GM23338 (cell line): ENCODE measurements at regions not wholly inside any gene's neighbourhood (a gene's known extent, or its start where the extent isn't known, plus 50 kb on each side); places are given as distances from the start of the nearest gene placed in this dataset.

Source experiments
- ATAC-seq: fragments of 200-7000 bp; cut with Tn5 transposase; 3 replicates; pipeline ENCODE4 v1.9.1; 2020
- DNase-seq: peaks from one replicate; pipeline ENCODE4 v3.0.0-alpha.2; 2015; ENCODE audit warnings: low spot score
- H2AFZ ChIP-seq: fragments of 200-600 bp; sonication (generic); 2 replicates; pipeline ENCODE4 v1.8.0; 2016; ENCODE audit warnings: antibody characterized with exemption, mild to moderate bottlenecking, moderate library complexity
- H3F3A ChIP-seq: fragments of 200-600 bp; sonication (generic); replicated peaks from 2 replicates; pipeline ENCODE4 v1.8.0; 2017; ENCODE audit warnings: antibody characterized with exemption, mixed run types, low read depth
- H3K27ac ChIP-seq: fragments of 200-600 bp; sonication (generic); 2 replicates; pipeline ENCODE4 v1.6.1; 2016; ENCODE audit warnings: low read depth
- H3K27me3 ChIP-seq: fragments of 200-600 bp; sonication (generic); 2 replicates; pipeline ENCODE4 v1.8.0; 2016; ENCODE audit warnings: mild to moderate bottlenecking, mixed run types, moderate library complexity; ENCODE audit not compliant: insufficient read depth
- H3K36me3 ChIP-seq: fragments of 200-600 bp; sonication (generic); 2 replicates; pipeline ENCODE4 v1.8.0; 2016; ENCODE audit warnings: mild to moderate bottlenecking; ENCODE audit not compliant: insufficient read depth
- H3K4me1 ChIP-seq: fragments of 200-600 bp; sonication (generic); 2 replicates; pipeline ENCODE4 v1.8.0; 2016; ENCODE audit warnings: mild to moderate bottlenecking, moderate library complexity; ENCODE audit not compliant: insufficient read depth
- H3K4me2 ChIP-seq: fragments of 200-600 bp; sonication (generic); 2 replicates; pipeline ENCODE4 v1.7.1; 2017; ENCODE audit warnings: mixed run types
- H3K4me3 ChIP-seq: fragments of 200-600 bp; sonication (generic); 2 replicates; pipeline ENCODE4 v1.6.1; 2016; ENCODE audit warnings: mixed run types
- H3K79me2 ChIP-seq: fragments of 200-600 bp; sonication (generic); replicated peaks from 2 replicates; pipeline ENCODE4 v1.8.0; 2017; ENCODE audit warnings: mild to moderate bottlenecking; ENCODE audit not compliant: insufficient read depth
- H3K9me2 ChIP-seq: fragments of 200-600 bp; sonication (generic); 2 replicates; pipeline ENCODE4 v1.8.0; 2017; ENCODE audit not compliant: insufficient read depth
- H4K20me1 ChIP-seq: fragments of 200-600 bp; sonication (generic); replicated peaks from 2 replicates; pipeline ENCODE4 v1.8.0; 2017; ENCODE audit warnings: mild to moderate bottlenecking; ENCODE audit not compliant: insufficient read depth
- H3K27ac Mint-ChIP-seq: 2 replicates; pipeline ENCODE4 v1.8.0; 2020; ENCODE audit warnings: inconsistent platforms, mild to moderate bottlenecking, moderate library complexity, mixed read lengths
- H3K27me3 Mint-ChIP-seq: 3 replicates; pipeline ENCODE4 v1.8.0; 2022; ENCODE audit warnings: low read depth, mild to moderate bottlenecking, moderate library complexity, mixed read lengths, inconsistent platforms; ENCODE audit not compliant: insufficient read depth, poor library complexity
- H3K36me3 Mint-ChIP-seq: 3 replicates; pipeline ENCODE4 v1.8.0; 2021; ENCODE audit warnings: low read depth, mild to moderate bottlenecking, inconsistent platforms, moderate library complexity, mixed read lengths
- H3K4me1 Mint-ChIP-seq: 3 replicates; pipeline ENCODE4 v1.8.0; 2020; ENCODE audit warnings: mild to moderate bottlenecking, inconsistent platforms, mixed read lengths
- H3K4me3 Mint-ChIP-seq: 3 replicates; pipeline ENCODE4 v1.8.0; 2021; ENCODE audit warnings: moderate library complexity, mild to moderate bottlenecking, inconsistent platforms, mixed read lengths
- H3K9me3 Mint-ChIP-seq: 3 replicates; pipeline ENCODE4 v1.8.0; 2020; ENCODE audit warnings: moderate library complexity, mild to moderate bottlenecking, inconsistent platforms, mixed read lengths
- CREB1 ChIP-seq: fragments of 250-450 bp; sonication (Bioruptor Pico); IDR thresholded peaks from 2 replicates; pipeline ENCODE4 v1.5.0; 2020; ENCODE audit warnings: low read depth, mild to moderate bottlenecking, moderate library complexity
- CTCF ChIP-seq, 2 experiments: fragments of 200-600 bp in 1 of 2; sonication (generic) in 1 of 2; conservative IDR thresholded peaks; 2 replicates each; pipeline versions ENCODE4 v1.5.1 to v1.6.1; 2016 to 2017; ENCODE audit warnings: antibody characterized with exemption in 2 of 2, low read depth in 2 of 2, mild to moderate bottlenecking in 2 of 2, moderate library complexity in 1 of 2
- EZH2 ChIP-seq: fragments of 200-600 bp; sonication (generic); IDR thresholded peaks from one replicate; pipeline ENCODE4 v1.8.0; 2017; ENCODE audit warnings: antibody characterized with exemption, mild to moderate bottlenecking, low read depth; ENCODE audit not compliant: unreplicated experiment
- EZH2phosphoT487 ChIP-seq: fragments of 200-600 bp; sonication (generic); IDR thresholded peaks from one replicate; pipeline ENCODE4 v1.8.1; 2018; ENCODE audit warnings: antibody characterized with exemption; ENCODE audit not compliant: unreplicated experiment
- JUNB ChIP-seq: IDR thresholded peaks from one replicate; pipeline ENCODE4 v1.6.1; 2016; ENCODE audit warnings: antibody characterized with exemption; ENCODE audit not compliant: unreplicated experiment
- NANOG ChIP-seq: IDR thresholded peaks from 2 replicates; pipeline ENCODE4 v1.6.1; 2016; ENCODE audit warnings: antibody characterized with exemption, borderline replicate concordance
- POLR2AphosphoS5 ChIP-seq: IDR thresholded peaks from 2 replicates; pipeline ENCODE4 v1.6.1; 2016; ENCODE audit warnings: antibody characterized with exemption, low read depth
- STAT1 ChIP-seq: IDR thresholded peaks from one replicate; pipeline ENCODE4 v1.6.1; 2016; ENCODE audit warnings: antibody characterized with exemption; ENCODE audit not compliant: unreplicated experiment
- ZNF114 ChIP-seq: fragments of 250-450 bp; sonication (Bioruptor Pico); IDR thresholded peaks from 2 replicates; pipeline ENCODE4 v1.5.0; 2020; ENCODE audit warnings: mild to moderate bottlenecking, moderate library complexity
- ZNF331 ChIP-seq: fragments of 250-450 bp; sonication (Bioruptor Pico); IDR thresholded peaks from 2 replicates; pipeline ENCODE4 v1.5.0; 2020; ENCODE audit warnings: low read depth, mild to moderate bottlenecking, moderate library complexity
- TF ChIP-seq, protein P1 (sequence below): IDR thresholded peaks from one replicate; pipeline ENCODE4 v1.6.1; 2018; ENCODE audit warnings: antibody characterized with exemption; ENCODE audit not compliant: unreplicated experiment
- TF ChIP-seq, protein P2 (sequence below): fragments of 250-450 bp; sonication (Bioruptor Pico); IDR thresholded peaks from 2 replicates; pipeline ENCODE4 v1.5.0; 2020; ENCODE audit warnings: mild to moderate bottlenecking, moderate library complexity
- TF ChIP-seq, protein P3 (sequence below): IDR thresholded peaks from 2 replicates; pipeline ENCODE4 v1.6.1; 2016; ENCODE audit warnings: antibody characterized with exemption

GRCh38 chr5:82614706-82615105 is 336.6 kb upstream of the RPS23 start:
- no peaks in the 10 kb centered on the region for H3K4me1 ChIP-seq

More at GRCh38 chr5:82614706-82615105, 336.6 kb upstream of the RPS23 start:
- H3K9me3 Mint-ChIP-seq = peaks cover 11% of the 10 kb centered on the region
- no peak overlapping the region for H3K4me3 ChIP-seq
- H3K27ac Mint-ChIP-seq = no peak overlapping the region
- H3K36me3 Mint-ChIP-seq = no peaks in the 10 kb centered on the region; the same call in 1 of the 3 replicates
- no peak overlapping the region for H3K4me3 Mint-ChIP-seq
- H3K4me1 Mint-ChIP-seq = no peaks in the 10 kb centered on the region
- H3K27me3 ChIP-seq = no peaks in the 10 kb centered on the region
- 0 out of 2 replicates have a peak, but pooled peaks cover 5% of the 10 kb centered on the region for H3K36me3 ChIP-seq
- ATAC-seq (no peak), DNase-seq (no peak)
- no peaks in the 10 kb centered on the region for H4K20me1 ChIP-seq
- H3K4me2 ChIP-seq = no peak overlapping the region
- H3F3A ChIP-seq = no peaks in the 10 kb centered on the region
- H3K27ac ChIP-seq = no peak overlapping the region
- H2AFZ ChIP-seq = no peak overlapping the region
- H3K9me2 ChIP-seq = 0 out of 2 replicates have a peak, but pooled peaks cover 3% of the 10 kb centered on the region
- TF ChIP-seq EZH2phosphoT487 = no peak
- TF ChIP-seq, protein P1, sequence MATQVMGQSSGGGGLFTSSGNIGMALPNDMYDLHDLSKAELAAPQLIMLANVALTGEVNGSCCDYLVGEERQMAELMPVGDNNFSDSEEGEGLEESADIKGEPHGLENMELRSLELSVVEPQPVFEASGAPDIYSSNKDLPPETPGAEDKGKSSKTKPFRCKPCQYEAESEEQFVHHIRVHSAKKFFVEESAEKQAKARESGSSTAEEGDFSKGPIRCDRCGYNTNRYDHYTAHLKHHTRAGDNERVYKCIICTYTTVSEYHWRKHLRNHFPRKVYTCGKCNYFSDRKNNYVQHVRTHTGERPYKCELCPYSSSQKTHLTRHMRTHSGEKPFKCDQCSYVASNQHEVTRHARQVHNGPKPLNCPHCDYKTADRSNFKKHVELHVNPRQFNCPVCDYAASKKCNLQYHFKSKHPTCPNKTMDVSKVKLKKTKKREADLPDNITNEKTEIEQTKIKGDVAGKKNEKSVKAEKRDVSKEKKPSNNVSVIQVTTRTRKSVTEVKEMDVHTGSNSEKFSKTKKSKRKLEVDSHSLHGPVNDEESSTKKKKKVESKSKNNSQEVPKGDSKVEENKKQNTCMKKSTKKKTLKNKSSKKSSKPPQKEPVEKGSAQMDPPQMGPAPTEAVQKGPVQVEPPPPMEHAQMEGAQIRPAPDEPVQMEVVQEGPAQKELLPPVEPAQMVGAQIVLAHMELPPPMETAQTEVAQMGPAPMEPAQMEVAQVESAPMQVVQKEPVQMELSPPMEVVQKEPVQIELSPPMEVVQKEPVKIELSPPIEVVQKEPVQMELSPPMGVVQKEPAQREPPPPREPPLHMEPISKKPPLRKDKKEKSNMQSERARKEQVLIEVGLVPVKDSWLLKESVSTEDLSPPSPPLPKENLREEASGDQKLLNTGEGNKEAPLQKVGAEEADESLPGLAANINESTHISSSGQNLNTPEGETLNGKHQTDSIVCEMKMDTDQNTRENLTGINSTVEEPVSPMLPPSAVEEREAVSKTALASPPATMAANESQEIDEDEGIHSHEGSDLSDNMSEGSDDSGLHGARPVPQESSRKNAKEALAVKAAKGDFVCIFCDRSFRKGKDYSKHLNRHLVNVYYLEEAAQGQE = no peak
- no peak for TF ChIP-seq ZNF114 (CRISPR knock-in tag)
- TF ChIP-seq, protein P2, sequence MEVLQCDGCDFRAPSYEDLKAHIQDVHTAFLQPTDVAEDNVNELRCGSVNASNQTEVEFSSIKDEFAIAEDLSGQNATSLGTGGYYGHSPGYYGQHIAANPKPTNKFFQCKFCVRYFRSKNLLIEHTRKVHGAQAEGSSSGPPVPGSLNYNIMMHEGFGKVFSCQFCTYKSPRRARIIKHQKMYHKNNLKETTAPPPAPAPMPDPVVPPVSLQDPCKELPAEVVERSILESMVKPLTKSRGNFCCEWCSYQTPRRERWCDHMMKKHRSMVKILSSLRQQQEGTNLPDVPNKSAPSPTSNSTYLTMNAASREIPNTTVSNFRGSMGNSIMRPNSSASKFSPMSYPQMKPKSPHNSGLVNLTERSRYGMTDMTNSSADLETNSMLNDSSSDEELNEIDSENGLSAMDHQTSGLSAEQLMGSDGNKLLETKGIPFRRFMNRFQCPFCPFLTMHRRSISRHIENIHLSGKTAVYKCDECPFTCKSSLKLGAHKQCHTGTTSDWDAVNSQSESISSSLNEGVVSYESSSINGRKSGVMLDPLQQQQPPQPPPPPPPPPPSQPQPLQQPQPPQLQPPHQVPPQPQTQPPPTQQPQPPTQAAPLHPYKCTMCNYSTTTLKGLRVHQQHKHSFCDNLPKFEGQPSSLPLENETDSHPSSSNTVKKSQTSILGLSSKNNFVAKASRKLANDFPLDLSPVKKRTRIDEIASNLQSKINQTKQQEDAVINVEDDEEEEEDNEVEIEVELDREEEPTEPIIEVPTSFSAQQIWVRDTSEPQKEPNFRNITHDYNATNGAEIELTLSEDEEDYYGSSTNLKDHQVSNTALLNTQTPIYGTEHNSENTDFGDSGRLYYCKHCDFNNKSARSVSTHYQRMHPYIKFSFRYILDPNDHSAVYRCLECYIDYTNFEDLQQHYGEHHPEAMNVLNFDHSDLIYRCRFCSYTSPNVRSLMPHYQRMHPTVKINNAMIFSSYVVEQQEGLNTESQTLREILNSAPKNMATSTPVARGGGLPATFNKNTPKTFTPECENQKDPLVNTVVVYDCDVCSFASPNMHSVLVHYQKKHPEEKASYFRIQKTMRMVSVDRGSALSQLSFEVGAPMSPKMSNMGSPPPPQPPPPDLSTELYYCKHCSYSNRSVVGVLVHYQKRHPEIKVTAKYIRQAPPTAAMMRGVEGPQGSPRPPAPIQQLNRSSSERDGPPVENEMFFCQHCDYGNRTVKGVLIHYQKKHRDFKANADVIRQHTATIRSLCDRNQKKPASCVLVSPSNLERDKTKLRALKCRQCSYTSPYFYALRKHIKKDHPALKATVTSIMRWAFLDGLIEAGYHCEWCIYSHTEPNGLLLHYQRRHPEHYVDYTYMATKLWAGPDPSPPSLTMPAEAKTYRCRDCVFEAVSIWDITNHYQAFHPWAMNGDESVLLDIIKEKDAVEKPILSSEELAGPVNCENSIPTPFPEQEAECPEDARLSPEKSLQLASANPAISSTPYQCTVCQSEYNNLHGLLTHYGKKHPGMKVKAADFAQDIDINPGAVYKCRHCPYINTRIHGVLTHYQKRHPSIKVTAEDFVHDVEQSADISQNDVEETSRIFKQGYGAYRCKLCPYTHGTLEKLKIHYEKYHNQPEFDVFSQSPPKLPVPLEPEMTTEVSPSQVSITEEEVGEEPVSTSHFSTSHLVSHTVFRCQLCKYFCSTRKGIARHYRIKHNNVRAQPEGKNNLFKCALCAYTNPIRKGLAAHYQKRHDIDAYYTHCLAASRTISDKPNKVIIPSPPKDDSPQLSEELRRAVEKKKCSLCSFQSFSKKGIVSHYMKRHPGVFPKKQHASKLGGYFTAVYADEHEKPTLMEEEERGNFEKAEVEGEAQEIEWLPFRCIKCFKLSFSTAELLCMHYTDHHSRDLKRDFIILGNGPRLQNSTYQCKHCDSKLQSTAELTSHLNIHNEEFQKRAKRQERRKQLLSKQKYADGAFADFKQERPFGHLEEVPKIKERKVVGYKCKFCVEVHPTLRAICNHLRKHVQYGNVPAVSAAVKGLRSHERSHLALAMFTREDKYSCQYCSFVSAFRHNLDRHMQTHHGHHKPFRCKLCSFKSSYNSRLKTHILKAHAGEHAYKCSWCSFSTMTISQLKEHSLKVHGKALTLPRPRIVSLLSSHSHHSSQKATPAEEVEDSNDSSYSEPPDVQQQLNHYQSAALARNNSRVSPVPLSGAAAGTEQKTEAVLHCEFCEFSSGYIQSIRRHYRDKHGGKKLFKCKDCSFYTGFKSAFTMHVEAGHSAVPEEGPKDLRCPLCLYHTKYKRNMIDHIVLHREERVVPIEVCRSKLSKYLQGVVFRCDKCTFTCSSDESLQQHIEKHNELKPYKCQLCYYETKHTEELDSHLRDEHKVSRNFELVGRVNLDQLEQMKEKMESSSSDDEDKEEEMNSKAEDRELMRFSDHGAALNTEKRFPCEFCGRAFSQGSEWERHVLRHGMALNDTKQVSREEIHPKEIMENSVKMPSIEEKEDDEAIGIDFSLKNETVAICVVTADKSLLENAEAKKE (CRISPR knock-in tag) = no peak
- no peak for TF ChIP-seq ZNF331 (CRISPR knock-in tag)
- no peak for TF ChIP-seq STAT1
- no peak for TF ChIP-seq NANOG
- no peak for TF ChIP-seq CTCF (conservative IDR thresholded peaks at IDR 0.05; ENCODE audit: low read depth in 2 of 2)
- TF ChIP-seq POLR2AphosphoS5 = no peak
- TF ChIP-seq, protein P3, sequence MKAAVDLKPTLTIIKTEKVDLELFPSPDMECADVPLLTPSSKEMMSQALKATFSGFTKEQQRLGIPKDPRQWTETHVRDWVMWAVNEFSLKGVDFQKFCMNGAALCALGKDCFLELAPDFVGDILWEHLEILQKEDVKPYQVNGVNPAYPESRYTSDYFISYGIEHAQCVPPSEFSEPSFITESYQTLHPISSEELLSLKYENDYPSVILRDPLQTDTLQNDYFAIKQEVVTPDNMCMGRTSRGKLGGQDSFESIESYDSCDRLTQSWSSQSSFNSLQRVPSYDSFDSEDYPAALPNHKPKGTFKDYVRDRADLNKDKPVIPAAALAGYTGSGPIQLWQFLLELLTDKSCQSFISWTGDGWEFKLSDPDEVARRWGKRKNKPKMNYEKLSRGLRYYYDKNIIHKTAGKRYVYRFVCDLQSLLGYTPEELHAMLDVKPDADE = no peak
- TF ChIP-seq JUNB = no peak
- no peak for TF ChIP-seq CREB1 (CRISPR knock-in tag)
- no peak for TF ChIP-seq EZH2
- no peaks in the 10 kb centered on the region for H3K79me2 ChIP-seq
- H3K27me3 Mint-ChIP-seq = peaks cover 4% of the 10 kb centered on the region
